ENCODE measurements at regions not wholly inside any gene's neighbourhood (a gene's known extent, or its start where the extent isn't known, plus 50 kb on each side); places are given as distances from the start of the nearest gene placed in this dataset.

DNA sequence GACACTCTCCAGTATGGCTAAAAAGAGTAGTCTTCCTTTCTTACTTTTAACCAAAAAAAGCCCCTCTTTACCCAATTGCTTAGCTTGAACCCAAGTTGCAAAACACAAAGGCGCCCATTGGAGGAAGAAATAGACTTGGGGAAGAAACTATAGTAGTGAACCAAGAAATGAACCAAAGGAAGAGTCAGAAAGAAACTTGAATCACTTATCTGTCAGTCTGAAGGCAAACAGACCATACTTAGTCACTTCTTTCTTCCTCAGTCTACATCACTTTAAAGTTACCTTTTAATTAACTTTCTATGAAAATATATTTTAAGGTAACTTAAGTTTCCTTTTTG, 161.4 kb upstream of the GIMD1 start (continued):
- TF ChIP-seq MYC (IDR thresholded peaks at IDR 0.05; ENCODE audit: low read depth, low read length) (no peak), MYC (CRISPR knock-in tag; IDR thresholded peaks at IDR 0.05; ENCODE audit: borderline replicate concordance, low read depth) (no peak), PRMT5 (CRISPR knock-in tag; IDR thresholded peaks at IDR 0.05) (no peak), GTF2F1 (IDR thresholded peaks at IDR 0.05; ENCODE audit: low read depth, low read length) (no peak), CBX1 (IDR thresholded peaks at IDR 0.05; ENCODE audit: low read depth) (no peak)

DNA sequence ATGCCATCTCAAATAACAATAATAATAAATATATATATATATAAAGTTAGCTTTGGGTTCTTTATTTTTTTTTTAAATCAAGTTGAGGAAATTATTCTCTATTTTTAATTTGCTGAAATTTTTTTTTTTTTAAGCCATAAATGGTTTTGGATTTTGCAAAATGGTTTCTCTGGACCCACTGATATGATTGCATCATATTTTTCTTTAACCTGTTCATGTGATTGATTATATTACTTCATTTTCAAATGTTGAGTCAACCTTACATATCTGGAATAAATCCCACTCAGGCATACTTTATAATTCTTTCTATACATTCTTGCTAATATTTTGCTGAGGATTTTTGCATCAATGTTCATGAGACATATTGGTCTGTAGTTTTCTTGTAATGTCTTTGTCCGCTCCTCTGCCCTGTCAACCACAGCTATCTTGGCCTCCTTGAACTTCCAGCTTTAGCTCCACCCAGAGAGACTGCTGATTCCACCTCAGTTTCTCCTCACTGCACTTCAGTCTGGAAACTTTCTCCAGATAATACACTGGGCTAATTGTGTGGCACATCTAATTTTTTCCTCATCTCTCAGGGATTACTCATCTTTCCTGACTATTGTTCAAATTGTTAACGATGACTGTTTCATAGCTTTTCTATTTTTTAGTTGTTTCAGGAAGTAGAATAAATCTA, 160.9 kb upstream of the GIMD1 start:
- Histone ChIP-seq H3K4me3 (no peak overlapping the region), H3K36me3 (ENCODE audit: control insufficient read depth, insufficient read depth, low read length) (no peaks in the 10 kb centered on the region), H3K79me2 (ENCODE audit: control insufficient read depth, insufficient read depth, low read length) (no peaks in the 10 kb centered on the region), H3K27me3 (ENCODE audit: control insufficient read depth in 2 of 2, insufficient read depth in 2 of 2, low read length in 2 of 2) (no peaks in the 10 kb centered on the region), H3K9ac (ENCODE audit: insufficient read depth in 1 of 2, low read depth in 2 of 2, low read length in 2 of 2) (no peak overlapping the region), H3K4me2 (ENCODE audit: insufficient read depth, low read length) (no peak overlapping the region), H3K4me1 (replicated peaks in 1 of 2; ENCODE audit: control insufficient read depth in 2 of 2, insufficient read depth in 2 of 2, low read length in 2 of 2) (peaks cover 0 to 7% of the 10 kb centered on the region in 2 experiments; a peak in 2 of 5 replicates), H2AFZ (ENCODE audit: low read depth, low read length) (no peak overlapping the region), H3K9me1 (ENCODE audit: control insufficient read depth, insufficient read depth, low read length) (no peaks in the 10 kb centered on the region), H3K27ac (ENCODE audit: extremely low read depth, low read depth, low read length) (no peak overlapping the region), H3K9me3 (replicated peaks; ENCODE audit: control insufficient read depth, insufficient read depth, low read depth, low read length) (no peaks in the 10 kb centered on the region), H4K20me1 (replicated peaks; ENCODE audit: control insufficient read depth, insufficient read depth, low read length) (no peaks in the 10 kb centered on the region)
- TF ChIP-seq, protein P1, sequence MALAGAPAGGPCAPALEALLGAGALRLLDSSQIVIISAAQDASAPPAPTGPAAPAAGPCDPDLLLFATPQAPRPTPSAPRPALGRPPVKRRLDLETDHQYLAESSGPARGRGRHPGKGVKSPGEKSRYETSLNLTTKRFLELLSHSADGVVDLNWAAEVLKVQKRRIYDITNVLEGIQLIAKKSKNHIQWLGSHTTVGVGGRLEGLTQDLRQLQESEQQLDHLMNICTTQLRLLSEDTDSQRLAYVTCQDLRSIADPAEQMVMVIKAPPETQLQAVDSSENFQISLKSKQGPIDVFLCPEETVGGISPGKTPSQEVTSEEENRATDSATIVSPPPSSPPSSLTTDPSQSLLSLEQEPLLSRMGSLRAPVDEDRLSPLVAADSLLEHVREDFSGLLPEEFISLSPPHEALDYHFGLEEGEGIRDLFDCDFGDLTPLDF (CRISPR knock-in tag; IDR thresholded peaks at IDR 0.05) = no peak
- TF ChIP-seq CEBPG (CRISPR knock-in tag; IDR thresholded peaks at IDR 0.05) = no peak
- peak in 1 of 2 experiments; percentile 77; a peak in 2 of 4 replicates for TF ChIP-seq CEBPG (tag; conservative IDR thresholded peaks at IDR 0.05 in 1 of 2, IDR thresholded peaks at IDR 0.05 in 1 of 2)
- DNase-seq (ENCODE audit: extremely low read depth in 1 of 4, low spot score in 3 of 4) (no peak), FAIRE-seq (no peak), ATAC-seq (no peak)
- in situ Hi-C loops (cut with MboI) (no loop called here), intact Hi-C loops (cut with micrococcal nuclease) (no loop called here)
- POLR2A ChIA-PET = no interaction called here
- CTCF ChIA-PET (ENCODE audit: low intra/inter-chr PET ratio) = no interaction called here
- no TSS peak for BruUV-seq (replicated peaks)
- WGBS (ENCODE audit: insufficient coverage, low coverage, missing lambda C conversion rate) = 0% methylated on average over 2 of the region's 2 CpGs
